H1 (cell line): ENCODE measurements at regions not wholly inside any gene's neighbourhood (a gene's known extent, or its start where the extent isn't known, plus 50 kb on each side); places are given as distances from the start of the nearest gene placed in this dataset.

Source experiments
- CTCF ChIA-PET: fragments of 300-600 bp; sonication (Branson Sonifier 250); formaldehyde crosslinking; loops from one replicate; lab custom pipeline; 2021; ENCODE audit not compliant: partially characterized antibody; lab: Charles Lee
- POLR2A ChIA-PET: fragments of 300-600 bp; sonication (Branson Sonifier 250); formaldehyde crosslinking; loops from one replicate; lab custom pipeline; 2021; ENCODE audit warnings: inconsistent platforms; ENCODE audit not compliant: partially characterized antibody; lab: Charles Lee
- DNase-seq, 2 experiments: peaks; one replicate each; pipeline versions ENCODE4 v3.0.0 to v3.0.0-alpha.2; 2010 to 2022; ENCODE audit warnings: low spot score in 2 of 2, low read depth in 1 of 2, mixed read lengths in 1 of 2
- FAIRE-seq: peaks from 2 replicates; lab custom pipeline; 2011; peaks lifted over from hg19 to GRCh38; lab: Jason Lieb, UNC
- H2AFZ ChIP-seq: 2 replicates; pipeline ENCODE4 v1.8.1; 2012; ENCODE audit warnings: low read length, inconsistent platforms
- H2AK5ac ChIP-seq: 2 replicates; pipeline ENCODE4 v1.6.1; 2013; ENCODE audit warnings: low read depth, low read length
- H2BK120ac ChIP-seq: replicated peaks from 2 replicates; pipeline ENCODE3; 2013; ENCODE audit warnings: low read depth, low read length, inconsistent platforms
- H2BK12ac ChIP-seq: 2 replicates; pipeline ENCODE4 v1.6.1; 2013; ENCODE audit warnings: low read depth, low read length
- H2BK15ac ChIP-seq: 2 replicates; pipeline ENCODE4 v1.6.1; 2013; ENCODE audit warnings: low read length
- H2BK20ac ChIP-seq: 2 replicates; pipeline ENCODE4 v1.6.1; 2013; ENCODE audit warnings: low read length
- H2BK5ac ChIP-seq: 2 replicates; pipeline ENCODE4 v1.6.1; 2013; ENCODE audit warnings: low read depth, low read length
- H3K14ac ChIP-seq: 2 replicates; pipeline ENCODE4 v1.6.1; 2013; ENCODE audit warnings: inconsistent platforms; ENCODE audit not compliant: insufficient read length
- H3K18ac ChIP-seq: 2 replicates; pipeline ENCODE4 v1.6.1; 2013; ENCODE audit warnings: low read length; ENCODE audit errors: extremely low read depth
- H3K23ac ChIP-seq: 2 replicates; pipeline ENCODE4 v1.6.1; 2013; ENCODE audit warnings: inconsistent platforms; ENCODE audit not compliant: insufficient read length
- H3K23me2 ChIP-seq: 2 replicates; pipeline ENCODE4 v1.6.1; 2013; ENCODE audit warnings: low read depth, low read length
- H3K27ac ChIP-seq: 2 replicates; pipeline ENCODE4 v1.6.1; 2011; ENCODE audit warnings: low read depth, low read length, inconsistent platforms
- H3K27me3 ChIP-seq, 4 experiments: replicated peaks in 1 of 4; 1 replicate in 1 of 4; 2 replicates in 3 of 4; pipeline versions ENCODE4 v1.6.1 to v1.8.1; 2011 to 2013; ENCODE audit warnings: low read length in 3 of 4, mild to moderate bottlenecking in 3 of 4, inconsistent platforms in 2 of 4, mixed read lengths in 2 of 4, moderate library complexity in 1 of 4; ENCODE audit not compliant: control insufficient read depth in 3 of 4, insufficient read depth in 3 of 4; ENCODE audit errors: extremely low read depth in 1 of 4
- H3K36me3 ChIP-seq, 4 experiments: 2 replicates each; pipeline versions ENCODE4 v1.6.1 to v1.8.1; 2011 to 2013; ENCODE audit warnings: mild to moderate bottlenecking in 4 of 4, low read length in 3 of 4, moderate library complexity in 2 of 4, control low read depth in 1 of 4, inconsistent platforms in 1 of 4; ENCODE audit not compliant: insufficient read depth in 4 of 4, control insufficient read depth in 2 of 4
- H3K4ac ChIP-seq: replicated peaks from 2 replicates; pipeline ENCODE3; 2013; ENCODE audit warnings: low read length, low read depth, mixed read lengths, inconsistent platforms; ENCODE audit not compliant: insufficient read length
- H3K4me1 ChIP-seq, 4 experiments: replicated peaks in 1 of 4; 1 replicate in 1 of 4; 2 replicates in 3 of 4; pipeline versions ENCODE4 v1.6.1 to v1.8.1; 2011 to 2013; ENCODE audit warnings: low read length in 3 of 4, inconsistent platforms in 2 of 4, mixed read lengths in 1 of 4; ENCODE audit not compliant: insufficient read depth in 4 of 4, control insufficient read depth in 3 of 4
- H3K4me2 ChIP-seq, 2 experiments: 2 replicates each; pipeline versions ENCODE4 v1.6.1 to v1.8.1; 2011 to 2013; ENCODE audit warnings: low read depth in 2 of 2, low read length in 2 of 2, control low read depth in 1 of 2, inconsistent platforms in 1 of 2, mild to moderate bottlenecking in 1 of 2; ENCODE audit not compliant: insufficient read depth in 1 of 2
- H3K4me3 ChIP-seq, 4 experiments: fragments of 200-600, 300-600 bp in 1 of 4; sonication (generic), shearing (Covaris generic), sonication (Bioruptor Twin) in 1 of 4; 2 replicates each; pipeline versions ENCODE4 v1.5.1 to v1.8.1; 2011 to 2016; ENCODE audit warnings: low read length in 4 of 4, low read depth in 3 of 4, control low read depth in 2 of 4, inconsistent platforms in 2 of 4, mild to moderate bottlenecking in 2 of 4, mixed read lengths in 1 of 4, moderate library complexity in 1 of 4; ENCODE audit not compliant: insufficient read depth in 2 of 4; ENCODE audit errors: extremely low read depth in 1 of 4
- H3K56ac ChIP-seq: replicated peaks from 2 replicates; pipeline ENCODE3; 2013; ENCODE audit warnings: low read depth, mild to moderate bottlenecking, mixed read lengths, low read length, inconsistent platforms; ENCODE audit not compliant: insufficient read length
- H3K79me1 ChIP-seq: 2 replicates; pipeline ENCODE4 v1.6.1; 2013; ENCODE audit warnings: low read depth, low read length, control low read depth
- H3K79me2 ChIP-seq, 2 experiments: 2 replicates each; pipeline versions ENCODE4 v1.6.1 to v1.8.1; 2012 to 2013; ENCODE audit warnings: low read length in 2 of 2, mild to moderate bottlenecking in 2 of 2, inconsistent platforms in 1 of 2; ENCODE audit not compliant: insufficient read depth in 2 of 2, control insufficient read depth in 1 of 2
- H3K9ac ChIP-seq, 4 experiments: replicated peaks in 1 of 4; 1 replicate in 1 of 4; 2 replicates in 3 of 4; pipeline versions ENCODE4 v1.6.1 to v1.8.1; 2011 to 2013; ENCODE audit warnings: low read depth in 3 of 4, low read length in 3 of 4, control low read depth in 2 of 4, mild to moderate bottlenecking in 2 of 4, moderate library complexity in 2 of 4, inconsistent platforms in 1 of 4; ENCODE audit errors: extremely low read depth in 1 of 4
- H3K9me3 ChIP-seq, 2 experiments: 2 replicates each; pipeline versions ENCODE4 v1.6.1 to v1.8.1; 2012 to 2013; ENCODE audit warnings: mild to moderate bottlenecking in 2 of 2, moderate library complexity in 2 of 2, control low read depth in 1 of 2, inconsistent platforms in 1 of 2, low read depth in 1 of 2, low read length in 1 of 2, mixed read lengths in 1 of 2; ENCODE audit not compliant: insufficient read depth in 2 of 2
- H4K20me1 ChIP-seq, 2 experiments: replicated peaks in 1 of 2; 2 replicates each; pipeline versions ENCODE3 to v1.8.1; 2011 to 2013; ENCODE audit warnings: inconsistent platforms in 2 of 2, low read length in 2 of 2, mild to moderate bottlenecking in 1 of 2; ENCODE audit not compliant: insufficient read depth in 2 of 2, control insufficient read depth in 1 of 2
- H4K5ac ChIP-seq: 2 replicates; pipeline ENCODE4 v1.6.1; 2013; ENCODE audit warnings: low read length, low read depth, mixed read lengths, inconsistent platforms; ENCODE audit not compliant: insufficient read length
- H4K8ac ChIP-seq: 2 replicates; pipeline ENCODE4 v1.8.0; 2013; ENCODE audit warnings: mild to moderate bottlenecking, moderate library complexity, low read length, inconsistent platforms; ENCODE audit not compliant: insufficient read depth; ENCODE audit errors: extremely low read depth
- H4K91ac ChIP-seq: replicated peaks from 2 replicates; pipeline ENCODE3; 2013; ENCODE audit warnings: low read length, mixed read lengths, inconsistent platforms; ENCODE audit not compliant: insufficient read length
- CHD2 ChIP-seq: IDR thresholded peaks from 2 replicates; pipeline ENCODE4 v1.6.1; 2012; ENCODE audit warnings: low read length, improper control_type of control experiment
- EZH2 ChIP-seq: fragments of 200-600 bp; sonication (generic); IDR thresholded peaks from 2 replicates; pipeline ENCODE4 v1.7.1; 2012; ENCODE audit warnings: low read depth, mild to moderate bottlenecking, moderate library complexity, low read length, inconsistent platforms; ENCODE audit not compliant: severe bottlenecking
- FOSL1 ChIP-seq: IDR thresholded peaks from 2 replicates; pipeline ENCODE4 v1.6.1; 2011; ENCODE audit warnings: mild to moderate bottlenecking, low read depth, low read length, moderate library complexity; ENCODE audit not compliant: insufficient read depth
- GABPA ChIP-seq: IDR thresholded peaks from 2 replicates; pipeline ENCODE4 v1.6.1; 2011; ENCODE audit warnings: mild to moderate bottlenecking, low read length, moderate library complexity, borderline replicate concordance; ENCODE audit not compliant: insufficient read depth
- HDAC2 ChIP-seq, 2 experiments: fragments of 300-600 bp in 1 of 2; sonication (generic) in 1 of 2; IDR thresholded peaks; 2 replicates each; pipeline ENCODE4 v1.6.1; 2011 to 2012; ENCODE audit warnings: low read depth in 2 of 2, low read length in 2 of 2, mild to moderate bottlenecking in 2 of 2, moderate library complexity in 2 of 2, borderline replicate concordance in 1 of 2, inconsistent platforms in 1 of 2
- HDAC6 ChIP-seq: IDR thresholded peaks from one replicate; pipeline ENCODE4 v1.7.1; 2012; ENCODE audit warnings: low read depth, mild to moderate bottlenecking, inconsistent platforms, low read length, moderate library complexity
- MAFK ChIP-seq: IDR thresholded peaks from 2 replicates; pipeline ENCODE4 v1.6.1; 2012; ENCODE audit warnings: low read depth, mild to moderate bottlenecking, improper control_type of control experiment, low read length
- POLR2AphosphoS5 ChIP-seq: IDR thresholded peaks from 2 replicates; pipeline ENCODE4 v1.6.1; 2011; ENCODE audit warnings: low read depth, low read length
- RXRA ChIP-seq: IDR thresholded peaks from 2 replicates; pipeline ENCODE4 v1.6.1; 2011; ENCODE audit warnings: low read depth, mild to moderate bottlenecking, low read length, moderate library complexity; ENCODE audit not compliant: insufficient read depth
- SIN3A ChIP-seq, 2 experiments: IDR thresholded peaks in 1 of 2; conservative IDR thresholded peaks in 1 of 2; 2 replicates each; pipeline ENCODE4 v1.6.1; 2011 to 2012; ENCODE audit warnings: low read length in 2 of 2, improper control_type of control experiment in 1 of 2, low read depth in 1 of 2, mild to moderate bottlenecking in 1 of 2
- SP2 ChIP-seq: IDR thresholded peaks from 2 replicates; pipeline ENCODE4 v1.6.1; 2012; ENCODE audit warnings: mild to moderate bottlenecking, low read length, inconsistent platforms
- TEAD4 ChIP-seq: IDR thresholded peaks from 2 replicates; pipeline ENCODE4 v1.6.1; 2012; ENCODE audit warnings: low read depth, low read length, inconsistent platforms, mixed read lengths
- YY1 ChIP-seq: IDR thresholded peaks from 2 replicates; pipeline ENCODE4 v1.6.1; 2011; ENCODE audit warnings: low read depth, mild to moderate bottlenecking, low read length
- WGBS, 2 experiments: shearing (Covaris generic) in 1 of 2; methylation state at CpG; one replicate each; pipeline versions ENCODE4 v1.1.6 to v1.1.7; 2013 to 2015; ENCODE audit warnings: low lambda C conversion rate in 2 of 2, mixed read lengths in 2 of 2, inconsistent platforms in 1 of 2, low coverage in 1 of 2, missing lambda C conversion rate in 1 of 2; ENCODE audit not compliant: insufficient replicate concordance in 2 of 2, insufficient coverage in 1 of 2, insufficient read length in 1 of 2; ENCODE audit errors: extremely low coverage in 1 of 2, missing lambda C conversion rate in 1 of 2; 5-methylcytosine and 5-hydroxymethylcytosine counted together
- TF ChIP-seq, protein P1 (sequence below): IDR thresholded peaks from 2 replicates; pipeline ENCODE4 v1.6.1; 2011; ENCODE audit warnings: low read length, improper control_type of control experiment

DNA sequence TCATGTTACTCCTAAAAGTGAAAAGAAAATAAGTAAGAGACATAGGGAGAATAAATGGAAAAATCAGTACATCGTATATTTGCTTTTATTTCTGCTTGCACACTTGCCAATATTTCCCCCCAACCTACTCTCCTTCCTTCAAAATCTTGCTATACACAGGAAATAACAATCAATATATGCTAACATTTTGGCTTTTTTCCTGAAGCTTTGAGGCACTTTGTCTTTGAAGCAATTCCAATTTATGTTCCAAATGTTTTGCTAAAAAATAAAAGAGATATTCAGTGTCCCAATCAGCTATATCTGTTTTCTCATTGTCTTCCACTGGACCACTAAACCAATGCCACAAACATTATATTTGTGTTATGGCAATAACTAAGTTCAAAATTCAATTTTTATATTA is 184.0 kb upstream of the NEGR1 start:
- Histone ChIP-seq H3K18ac (no peak overlapping the region), H2BK5ac (no peak overlapping the region), H3K27me3 (no peaks in the 10 kb centered on the region), H3K14ac (no peak overlapping the region), H4K5ac (no peak overlapping the region), H4K91ac (no peak overlapping the region), H3K23me2 (no peaks in the 10 kb centered on the region; the same call in 1 of the 2 replicates), H4K20me1 (no peaks in the 10 kb centered on the region), H3K27ac (no peak overlapping the region), H4K8ac (no peak overlapping the region), H2BK120ac (no peak overlapping the region), H3K79me1 (no peaks in the 10 kb centered on the region), H3K4ac (no peak overlapping the region), H3K36me3 (no peaks in the 10 kb centered on the region), H3K56ac (no peak overlapping the region), H3K4me2 (no peak overlapping the region), H3K4me3 (no peak overlapping the region), H2BK12ac (no peak overlapping the region), H2AK5ac (no peak overlapping the region), H2AFZ (no peak overlapping the region), H3K23ac (no peak overlapping the region), H2BK15ac (no peak overlapping the region), H3K79me2 (no peaks in the 10 kb centered on the region), H2BK20ac (no peak overlapping the region), H3K4me1 (no peaks in the 10 kb centered on the region), H3K9me3 (no peaks in the 10 kb centered on the region; a peak in 1 of 4 replicates), H3K9ac (no peak overlapping the region)
- ChIA-PET CTCF (interaction anchor here (1.5 kb wide), 1 partner anchor 12 kb away, joined by 3 read pairs; no protein-coding TSS in a partner anchor), POLR2A (no interaction called here)
- 96% methylated on average over 1 of the region's 1 CpG; no CpG with 5 or more reads in 1 of the 2 experiments for WGBS, 2 experiments
- FAIRE-seq (no peak), DNase-seq (no peak)
- TF ChIP-seq TEAD4 (no peak), EZH2 (no peak), CHD2 (no peak), MAFK (no peak), POLR2AphosphoS5 (no peak), SP2 (no peak), RXRA (no peak), GABPA (no peak), SIN3A (conservative IDR thresholded peaks at IDR 0.05 in 1 of 2, IDR thresholded peaks at IDR 0.05 in 1 of 2; ENCODE audit: low read depth in 1 of 2, low read length in 2 of 2) (no peak), HDAC6 (no peak), HDAC2 (IDR thresholded peaks at IDR 0.05; ENCODE audit: borderline replicate concordance in 1 of 2, low read depth in 2 of 2, low read length in 2 of 2) (no peak), FOSL1 (no peak), YY1 (no peak)
- TF ChIP-seq, protein P1, sequence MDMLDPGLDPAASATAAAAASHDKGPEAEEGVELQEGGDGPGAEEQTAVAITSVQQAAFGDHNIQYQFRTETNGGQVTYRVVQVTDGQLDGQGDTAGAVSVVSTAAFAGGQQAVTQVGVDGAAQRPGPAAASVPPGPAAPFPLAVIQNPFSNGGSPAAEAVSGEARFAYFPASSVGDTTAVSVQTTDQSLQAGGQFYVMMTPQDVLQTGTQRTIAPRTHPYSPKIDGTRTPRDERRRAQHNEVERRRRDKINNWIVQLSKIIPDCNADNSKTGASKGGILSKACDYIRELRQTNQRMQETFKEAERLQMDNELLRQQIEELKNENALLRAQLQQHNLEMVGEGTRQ, result no peak
